ENCODE measurements at regions not wholly inside any gene's neighbourhood (a gene's known extent, or its start where the extent isn't known, plus 50 kb on each side); places are given as distances from the start of the nearest gene placed in this dataset.
"Not testable (repeated sequence)": the region's sequence is repeated elsewhere in the genome, so short reads cannot be mapped to it uniquely, and the experiment has no call there.

GRCh38 chr6:153367021-153367420, 235.9 kb upstream of the RGS17 start:
- DNase-seq: no peak
- intact Hi-C loops (cut with DNase I): no loop called here

GRCh38 chr6:153357391-153357790, 226.3 kb upstream of the RGS17 start:
- intact Hi-C loops (cut with DNase I): no loop called here
- no peak for DNase-seq

- intact Hi-C loops (cut with DNase I): no loop called here
These were observed 209.5 kb upstream of the RGS17 start for GRCh38 chr6:153340568-153340967.

GRCh38 chr6:153334121-153334520, 203.0 kb upstream of the RGS17 start:
- DNase-seq: no peak
- intact Hi-C loops (cut with DNase I): no loop called here

More at GRCh38 chr6:153340568-153340967, 209.5 kb upstream of the RGS17 start:
- DNase-seq: no peak

GRCh38 chr6:153331221-153331620, 200.1 kb upstream of the RGS17 start:
- DNase-seq; intact Hi-C loops (cut with DNase I): not testable (repeated sequence)

GRCh38 chr6:153328194-153328593, 197.1 kb upstream of the RGS17 start:
- no peak for DNase-seq
- intact Hi-C loops (cut with DNase I): no loop called here

- intact Hi-C loops (cut with DNase I): no loop called here
- no peak for DNase-seq
These were observed 194.6 kb upstream of the RGS17 start for GRCh38 chr6:153325661-153326060.

- intact Hi-C loops (cut with DNase I): no loop called here
- peak; percentile 16 to 83 (median 58) for DNase-seq
These were observed 181.6 kb upstream of the RGS17 start for GRCh38 chr6:153312634-153313033.

- DNase-seq: no peak
- intact Hi-C loops (cut with DNase I): no loop called here
These were observed 178.6 kb upstream of the RGS17 start for GRCh38 chr6:153309651-153310050.

GRCh38 chr6:153302133-153302532, 171.1 kb upstream of the RGS17 start:
- intact Hi-C loops (cut with DNase I): no loop called here
- no peak for DNase-seq

- intact Hi-C loops (cut with DNase I): no loop called here
These were observed 170.5 kb upstream of the RGS17 start for GRCh38 chr6:153301602-153302001.

GRCh38 chr6:153282456-153282855, 151.4 kb upstream of the RGS17 start:
- peak in 1 of 42 donors; percentile 33 for DNase-seq
- intact Hi-C loops (cut with DNase I): not testable (repeated sequence)

More at GRCh38 chr6:153301602-153302001, 170.5 kb upstream of the RGS17 start:
- DNase-seq: no peak

- intact Hi-C loops (cut with DNase I): no loop called here
- no peak for DNase-seq
These were observed 144.9 kb upstream of the RGS17 start for GRCh38 chr6:153275997-153276396.

- intact Hi-C loops (cut with DNase I): no loop called here
These were observed 141.3 kb upstream of the RGS17 start for GRCh38 chr6:153272201-153272980.

GRCh38 chr6:153263489-153263888, 132.4 kb upstream of the RGS17 start:
- DNase-seq: no peak
- intact Hi-C loops (cut with DNase I): no loop called here

More at GRCh38 chr6:153272201-153272980, 141.3 kb upstream of the RGS17 start:
- DNase-seq: no peak

GRCh38 chr6:153251326-153251725, 120.2 kb upstream of the RGS17 start:
- intact Hi-C loops (cut with DNase I): no loop called here
- DNase-seq: no peak

- no peak for DNase-seq
- intact Hi-C loops (cut with DNase I): no loop called here
These were observed 106.6 kb upstream of the RGS17 start for GRCh38 chr6:153237670-153238069.

- intact Hi-C loops (cut with DNase I): no loop called here
- peak; percentile 38 to 89 (median 76) for DNase-seq
These were observed 100.1 kb upstream of the RGS17 start for GRCh38 chr6:153231048-153231646.

GRCh38 chr6:153218184-153218792, 87.2 kb upstream of the RGS17 start:
- no peak for DNase-seq
- intact Hi-C loops (cut with DNase I): no loop called here

GRCh38 chr6:153216789-153217188, 85.7 kb upstream of the RGS17 start:
- DNase-seq: no peak
- intact Hi-C loops (cut with DNase I): no loop called here

Data from head of caudate nucleus (tissue), 42 donors.